Tibial nerve (tissue), 4 donors: ENCODE measurements at regions not wholly inside any gene's neighbourhood (a gene's known extent, or its start where the extent isn't known, plus 50 kb on each side); places are given as distances from the start of the nearest gene placed in this dataset.

ENCODE experiments used
- EP300 ChIP-seq, 2 donors: sonication (generic); formaldehyde crosslinking; IDR thresholded peaks; one replicate each; pipeline ENCODE4 v1.6.1; 2017; ENCODE audit warnings: antibody characterized with exemption in 2 of 2, mild to moderate bottlenecking in 1 of 2
- TF ChIP-seq, protein P1 (sequence below), 5 experiments: fragments of 200-600 bp in 3 of 5; fragments of 450-650 bp in 2 of 5; sonication (generic) in 3 of 5; IDR thresholded peaks; one replicate each; pipeline ENCODE4 v1.5.1; 2016 to 2019; ENCODE audit warnings: antibody characterized with exemption in 5 of 5, mild to moderate bottlenecking in 3 of 5, moderate library complexity in 2 of 5

DNA sequence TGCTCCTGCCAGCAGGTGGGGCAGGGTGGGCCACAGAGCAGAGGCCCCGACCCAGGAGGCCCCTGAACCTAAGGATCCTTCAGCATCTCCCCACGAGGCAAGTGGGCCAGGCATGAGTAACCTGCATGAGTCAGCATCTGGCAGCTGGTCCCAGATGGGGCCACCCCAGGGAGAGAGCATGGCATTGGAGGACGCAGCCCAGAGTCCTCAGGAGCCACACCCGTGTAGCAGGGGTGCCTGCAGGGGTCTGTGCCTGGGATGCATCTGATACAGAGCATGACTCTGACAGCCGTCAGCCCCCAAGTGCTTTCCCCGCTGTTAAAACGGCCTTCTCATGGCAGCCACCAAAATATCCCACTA, 185.6 kb upstream of the SALL3 start:
- TF ChIP-seq EP300 (IDR thresholded peaks at IDR 0.05), result no peak
- TF ChIP-seq, protein P1, sequence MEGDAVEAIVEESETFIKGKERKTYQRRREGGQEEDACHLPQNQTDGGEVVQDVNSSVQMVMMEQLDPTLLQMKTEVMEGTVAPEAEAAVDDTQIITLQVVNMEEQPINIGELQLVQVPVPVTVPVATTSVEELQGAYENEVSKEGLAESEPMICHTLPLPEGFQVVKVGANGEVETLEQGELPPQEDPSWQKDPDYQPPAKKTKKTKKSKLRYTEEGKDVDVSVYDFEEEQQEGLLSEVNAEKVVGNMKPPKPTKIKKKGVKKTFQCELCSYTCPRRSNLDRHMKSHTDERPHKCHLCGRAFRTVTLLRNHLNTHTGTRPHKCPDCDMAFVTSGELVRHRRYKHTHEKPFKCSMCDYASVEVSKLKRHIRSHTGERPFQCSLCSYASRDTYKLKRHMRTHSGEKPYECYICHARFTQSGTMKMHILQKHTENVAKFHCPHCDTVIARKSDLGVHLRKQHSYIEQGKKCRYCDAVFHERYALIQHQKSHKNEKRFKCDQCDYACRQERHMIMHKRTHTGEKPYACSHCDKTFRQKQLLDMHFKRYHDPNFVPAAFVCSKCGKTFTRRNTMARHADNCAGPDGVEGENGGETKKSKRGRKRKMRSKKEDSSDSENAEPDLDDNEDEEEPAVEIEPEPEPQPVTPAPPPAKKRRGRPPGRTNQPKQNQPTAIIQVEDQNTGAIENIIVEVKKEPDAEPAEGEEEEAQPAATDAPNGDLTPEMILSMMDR (IDR thresholded peaks at IDR 0.05), result no peak
